Endothelial cell of umbilical vein (primary cell): ENCODE measurements at regions not wholly inside any gene's neighbourhood (a gene's known extent, or its start where the extent isn't known, plus 50 kb on each side); places are given as distances from the start of the nearest gene placed in this dataset.

Experiments
- BruUV-seq: library from RNA; stranded (reverse); fragments of 400-500 nt; replicated peaks from 2 replicates; lab custom pipeline; 2021; lab: Mats Ljungman, UMichigan
- CTCF ChIA-PET: fragments of 300-600, 350-600 bp; sonication (Branson Sonifier 250); formaldehyde crosslinking; loops from one replicate; lab custom pipeline; 2021; ENCODE audit warnings: antibody characterized with exemption, inconsistent platforms; lab: Charles Lee
- POLR2A ChIA-PET: fragments of 300-600, 350-600 bp; sonication (Branson Sonifier 250); formaldehyde crosslinking; loops from one replicate; lab custom pipeline; 2021; ENCODE audit warnings: antibody characterized with exemption, inconsistent platforms; lab: Charles Lee
- DNase-seq: peaks from one replicate; pipeline ENCODE4 v3.0.0-alpha.2; 2011; ENCODE audit warnings: low read depth, low spot score
- FAIRE-seq: peaks from 2 replicates; lab custom pipeline; 2011; peaks lifted over from hg19 to GRCh38; lab: Jason Lieb, UNC
- H2AFZ ChIP-seq: 2 replicates; pipeline ENCODE4 v1.6.0; 2012; ENCODE audit warnings: low read depth, low read length, control low read depth, inconsistent platforms
- H3K27ac ChIP-seq: 2 replicates; pipeline ENCODE4 v1.5.1; 2011; ENCODE audit warnings: low read depth, mild to moderate bottlenecking, control low read depth, low read length, moderate library complexity; ENCODE audit not compliant: insufficient read depth
- H3K27me3 ChIP-seq, 2 experiments: 2 replicates each; pipeline versions ENCODE4 v1.6.0 to v1.6.1; 2011; ENCODE audit warnings: low read length in 2 of 2, mixed read lengths in 1 of 2; ENCODE audit not compliant: control insufficient read depth in 2 of 2, insufficient read depth in 2 of 2
- H3K36me3 ChIP-seq, 2 experiments: 2 replicates in 1 of 2; 3 replicates in 1 of 2; pipeline ENCODE4 v1.5.1; 2011; ENCODE audit warnings: low read length in 2 of 2, mild to moderate bottlenecking in 1 of 2, moderate library complexity in 1 of 2; ENCODE audit not compliant: control insufficient read depth in 2 of 2, insufficient read depth in 2 of 2; ENCODE audit errors: extremely low read depth in 1 of 2
- H3K4me1 ChIP-seq: 3 replicates; pipeline ENCODE4 v1.5.1; 2011; ENCODE audit warnings: mild to moderate bottlenecking, low read length; ENCODE audit not compliant: control insufficient read depth, insufficient read depth; ENCODE audit errors: extremely low read depth
- H3K4me2 ChIP-seq: 2 replicates; pipeline ENCODE4 v1.6.1; 2011; ENCODE audit warnings: low read length, control low read depth, mixed read lengths; ENCODE audit not compliant: insufficient read depth
- H3K4me3 ChIP-seq, 3 experiments: fragments of 200-600 bp in 1 of 3; sonication (generic), shearing (Covaris generic) in 1 of 3; replicated peaks in 1 of 3; 2 replicates each; pipeline ENCODE4 v1.5.1; 2011 to 2016; ENCODE audit warnings: control low read depth in 3 of 3, low read length in 3 of 3, mild to moderate bottlenecking in 2 of 3, inconsistent platforms in 1 of 3, low read depth in 1 of 3, moderate library complexity in 1 of 3; ENCODE audit not compliant: insufficient read depth in 1 of 3
- H3K79me2 ChIP-seq: 2 replicates; pipeline ENCODE4 v1.6.0; 2012; ENCODE audit warnings: low read length, inconsistent platforms; ENCODE audit not compliant: control insufficient read depth, insufficient read depth
- H3K9ac ChIP-seq: replicated peaks from 2 replicates; pipeline ENCODE3; 2011; ENCODE audit warnings: low read length, control low read depth; ENCODE audit not compliant: insufficient read depth; ENCODE audit errors: extremely low read depth
- H3K9me1 ChIP-seq: replicated peaks from 3 replicates; pipeline ENCODE4 v1.6.0; 2011; ENCODE audit warnings: mild to moderate bottlenecking, low read length; ENCODE audit not compliant: control insufficient read depth, insufficient read depth; ENCODE audit errors: extremely low read depth
- H3K9me3 ChIP-seq: replicated peaks from 2 replicates; pipeline ENCODE4 v1.5.1; 2012; ENCODE audit warnings: low read length, inconsistent platforms; ENCODE audit not compliant: control insufficient read depth, insufficient read depth
- H4K20me1 ChIP-seq: replicated peaks from 2 replicates; pipeline ENCODE3; 2011; ENCODE audit warnings: mild to moderate bottlenecking, low read length; ENCODE audit not compliant: control insufficient read depth, insufficient read depth; ENCODE audit errors: extremely low read depth
- EZH2 ChIP-seq: IDR thresholded peaks from 2 replicates; pipeline ENCODE4 v1.6.1; 2012; ENCODE audit warnings: borderline replicate concordance, low read depth, mild to moderate bottlenecking, moderate library complexity, low read length, inconsistent platforms; ENCODE audit not compliant: severe bottlenecking
- FOS ChIP-seq: IDR thresholded peaks from 2 replicates; pipeline ENCODE4 v1.6.1; 2011; ENCODE audit warnings: mild to moderate bottlenecking, low read length, moderate library complexity, borderline replicate concordance; ENCODE audit not compliant: insufficient read depth
- GATA2 ChIP-seq: IDR thresholded peaks from 2 replicates; pipeline ENCODE4 v1.7.0; 2011; ENCODE audit warnings: low read depth, mild to moderate bottlenecking, moderate library complexity, mixed read lengths, low read length; ENCODE audit not compliant: insufficient read length, insufficient read depth
- JUN ChIP-seq: IDR thresholded peaks from 2 replicates; pipeline ENCODE4 v1.6.1; 2011; ENCODE audit warnings: borderline replicate concordance, low read depth; ENCODE audit not compliant: insufficient read length, insufficient read depth
- MAX ChIP-seq: IDR thresholded peaks from 2 replicates; pipeline ENCODE4 v1.6.1; 2011; ENCODE audit not compliant: insufficient read depth, insufficient read length
- MYC ChIP-seq: IDR thresholded peaks from one replicate; pipeline ENCODE4 v1.6.1; 2011; ENCODE audit warnings: mild to moderate bottlenecking, low read depth, low read length
- POLR2A ChIP-seq: IDR thresholded peaks from 2 replicates; pipeline ENCODE4 v1.6.1; 2012; ENCODE audit warnings: low read depth, mild to moderate bottlenecking, control low read depth, low read length
- POLR2AphosphoS5 ChIP-seq: IDR thresholded peaks from 2 replicates; pipeline ENCODE4 v1.6.1; 2012; ENCODE audit warnings: low read depth, mild to moderate bottlenecking, control low read depth, low read length, moderate library complexity; ENCODE audit not compliant: insufficient read depth
- dilution Hi-C: fragments of 300-500 bp; cut with MboI; formaldehyde crosslinking; loops from one replicate; pipeline ENCODE4 v1.15.0; 2019; ENCODE audit warnings: low sequenced_read_pairs; ENCODE audit not compliant: extremely low pct_ligation_motif_present
- intact Hi-C: fragments of 100-400 bp; cut with micrococcal nuclease; formaldehyde crosslinking; loops from one replicate; pipeline ENCODE4 v1.10.0; 2022
- TF ChIP-seq, protein P1 (sequence below), 2 donors: IDR thresholded peaks; 1 replicate in 1 of 2; 2 replicates in 1 of 2; pipeline ENCODE4 v1.5.1; 2011; ENCODE audit warnings: low read length in 2 of 2, mild to moderate bottlenecking in 2 of 2, moderate library complexity in 2 of 2, control low read depth in 1 of 2, inconsistent platforms in 1 of 2, low read depth in 1 of 2; ENCODE audit not compliant: insufficient read depth in 1 of 2; ENCODE audit errors: extremely low read depth in 1 of 2

DNA sequence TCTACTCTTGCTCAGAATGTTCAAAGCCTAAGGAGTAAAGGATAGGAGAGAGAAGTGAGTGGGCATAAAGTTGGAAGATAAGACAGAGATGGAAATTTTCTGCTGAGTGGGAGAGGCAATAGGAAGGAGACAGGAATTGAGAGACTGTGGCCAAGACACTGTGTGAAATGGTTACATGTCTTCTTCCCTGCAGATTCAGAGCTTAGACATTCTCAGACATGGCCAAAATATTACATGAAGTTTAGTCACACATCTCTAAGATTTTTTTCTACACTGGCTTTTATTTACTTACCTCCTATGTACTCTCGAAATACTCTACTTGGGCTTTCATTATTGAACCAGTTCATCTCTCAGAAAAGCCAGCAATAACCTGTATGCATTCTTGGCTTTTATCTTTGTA lies 363.0 kb upstream of the FANCL start:
- TF ChIP-seq, protein P1, sequence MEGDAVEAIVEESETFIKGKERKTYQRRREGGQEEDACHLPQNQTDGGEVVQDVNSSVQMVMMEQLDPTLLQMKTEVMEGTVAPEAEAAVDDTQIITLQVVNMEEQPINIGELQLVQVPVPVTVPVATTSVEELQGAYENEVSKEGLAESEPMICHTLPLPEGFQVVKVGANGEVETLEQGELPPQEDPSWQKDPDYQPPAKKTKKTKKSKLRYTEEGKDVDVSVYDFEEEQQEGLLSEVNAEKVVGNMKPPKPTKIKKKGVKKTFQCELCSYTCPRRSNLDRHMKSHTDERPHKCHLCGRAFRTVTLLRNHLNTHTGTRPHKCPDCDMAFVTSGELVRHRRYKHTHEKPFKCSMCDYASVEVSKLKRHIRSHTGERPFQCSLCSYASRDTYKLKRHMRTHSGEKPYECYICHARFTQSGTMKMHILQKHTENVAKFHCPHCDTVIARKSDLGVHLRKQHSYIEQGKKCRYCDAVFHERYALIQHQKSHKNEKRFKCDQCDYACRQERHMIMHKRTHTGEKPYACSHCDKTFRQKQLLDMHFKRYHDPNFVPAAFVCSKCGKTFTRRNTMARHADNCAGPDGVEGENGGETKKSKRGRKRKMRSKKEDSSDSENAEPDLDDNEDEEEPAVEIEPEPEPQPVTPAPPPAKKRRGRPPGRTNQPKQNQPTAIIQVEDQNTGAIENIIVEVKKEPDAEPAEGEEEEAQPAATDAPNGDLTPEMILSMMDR (IDR thresholded peaks at IDR 0.05; ENCODE audit: extremely low read depth in 1 of 2, insufficient read depth in 1 of 2, low read depth in 1 of 2, low read length in 2 of 2) = no peak
- TF ChIP-seq FOS = no peak
- TF ChIP-seq MYC = no peak
- TF ChIP-seq POLR2A = no peak
- no peak for TF ChIP-seq POLR2AphosphoS5
- no peak for TF ChIP-seq JUN
- TF ChIP-seq EZH2 = no peak
- no peak for TF ChIP-seq MAX
- no peak for TF ChIP-seq GATA2
- ChIA-PET CTCF (no interaction called here), POLR2A (no interaction called here)
- DNase-seq (no peak), FAIRE-seq (no peak)
- Histone ChIP-seq H3K27ac (no peak overlapping the region), H3K9ac (no peak overlapping the region), H3K4me3 (no peak overlapping the region), H3K27me3 (no peaks in the 10 kb centered on the region), H4K20me1 (no peaks in the 10 kb centered on the region), H3K79me2 (no peaks in the 10 kb centered on the region), H3K4me1 (no peaks in the 10 kb centered on the region), H3K36me3 (no peaks in the 10 kb centered on the region), H3K9me3 (no peaks in the 10 kb centered on the region), H3K9me1 (no peaks in the 10 kb centered on the region), H2AFZ (no peak overlapping the region), H3K4me2 (no peak overlapping the region)
- intact Hi-C loops (no loop called here), dilution Hi-C loops (no loop called here)
- no TSS peak for BruUV-seq
